ENCODE measurements at regions not wholly inside any gene's neighbourhood (a gene's known extent, or its start where the extent isn't known, plus 50 kb on each side); places are given as distances from the start of the nearest gene placed in this dataset.

GRCh38 chrX:11952176-11952720 is 186.0 kb upstream of the FRMPD4 start:
- DNase-seq = no peak

DNA sequence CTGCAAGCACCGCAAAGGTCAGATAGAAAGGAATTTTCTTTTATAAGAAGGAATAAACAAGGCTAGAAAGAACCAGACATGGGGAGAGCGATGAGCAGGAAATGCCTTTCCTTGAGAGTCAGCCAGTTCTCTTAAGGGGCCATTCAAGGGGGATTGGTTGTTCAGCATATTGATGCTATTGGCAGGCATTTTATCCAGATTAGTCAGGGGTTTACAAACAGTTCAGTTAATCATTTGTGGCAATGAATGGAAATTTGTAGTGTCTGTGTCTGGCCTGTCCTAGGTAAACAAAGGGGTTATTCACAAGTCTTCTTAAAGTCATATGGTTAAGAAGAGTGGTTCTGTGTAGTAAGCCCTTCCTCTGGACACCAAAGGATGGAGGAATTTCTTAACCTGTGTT is 184.7 kb upstream of the FRMPD4 start:
- DNase-seq = no peak

GRCh38 chrX:11954176-11954575 is 184.1 kb upstream of the FRMPD4 start:
- DNase-seq = no peak

DNA sequence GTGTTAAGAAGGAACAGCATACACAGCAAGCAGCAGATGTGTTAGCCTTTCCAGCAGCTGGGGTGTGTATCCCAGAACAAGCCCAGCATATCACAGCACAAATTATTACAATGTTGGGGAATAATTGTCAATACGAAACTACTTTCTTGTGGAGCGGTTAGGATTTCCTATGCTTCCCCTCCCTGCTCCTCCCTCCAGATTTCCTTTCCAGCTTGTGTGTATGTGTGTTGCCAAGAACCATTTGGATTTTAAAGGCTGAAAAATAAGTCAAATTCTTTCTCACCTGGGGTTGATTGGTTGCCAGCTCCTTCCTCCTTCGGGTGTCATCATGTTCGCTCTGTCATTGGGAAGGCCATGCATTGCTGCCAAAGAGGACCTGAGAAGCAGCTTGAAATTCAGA is 178.2 kb upstream of the FRMPD4 start:
- DNase-seq = no peak

GRCh38 chrX:11965436-11965835 is 172.8 kb upstream of the FRMPD4 start:
- no peak for DNase-seq

GRCh38 chrX:11967986-11968869 is 170.0 kb upstream of the FRMPD4 start:
- no peak for DNase-seq

GRCh38 chrX:11968991-11969390 is 169.3 kb upstream of the FRMPD4 start:
- no peak for DNase-seq

DNA sequence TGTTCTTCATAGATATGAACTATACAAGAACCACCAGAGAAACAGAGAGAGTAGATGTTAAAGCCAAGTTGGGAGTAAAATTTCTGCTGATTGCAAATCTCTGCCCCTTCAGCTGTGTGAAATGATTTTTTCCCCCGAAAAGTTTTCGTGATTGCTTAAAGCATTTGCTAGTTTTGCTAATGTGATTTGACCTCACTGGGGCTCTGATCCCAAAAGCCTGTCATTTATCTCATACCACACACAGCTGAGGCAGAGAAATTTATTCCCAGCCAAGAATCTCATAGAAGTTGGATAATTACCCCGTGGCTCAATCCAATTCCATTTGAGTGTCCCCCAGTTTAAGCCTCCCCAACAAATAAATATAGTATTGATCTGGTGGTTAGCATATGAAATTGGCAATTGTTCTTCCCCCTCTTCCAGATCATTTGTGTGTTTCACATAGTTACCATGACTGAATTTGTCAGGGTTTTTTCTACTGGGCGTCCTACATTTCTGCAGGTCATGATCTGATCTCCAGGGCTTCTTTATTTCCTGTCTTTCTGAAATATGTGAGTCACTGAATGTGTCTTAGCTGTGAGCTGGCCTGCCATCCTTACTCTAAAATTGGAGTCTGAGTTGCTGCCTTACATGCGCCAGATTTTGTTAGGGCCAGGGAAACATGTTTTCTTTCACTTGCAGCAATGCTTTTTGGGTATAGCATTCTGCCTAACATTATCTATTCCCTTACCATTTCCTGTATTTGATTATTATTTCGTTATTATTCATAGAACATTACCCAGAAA is 167.5 kb upstream of the FRMPD4 start:
- no peak for DNase-seq

DNA sequence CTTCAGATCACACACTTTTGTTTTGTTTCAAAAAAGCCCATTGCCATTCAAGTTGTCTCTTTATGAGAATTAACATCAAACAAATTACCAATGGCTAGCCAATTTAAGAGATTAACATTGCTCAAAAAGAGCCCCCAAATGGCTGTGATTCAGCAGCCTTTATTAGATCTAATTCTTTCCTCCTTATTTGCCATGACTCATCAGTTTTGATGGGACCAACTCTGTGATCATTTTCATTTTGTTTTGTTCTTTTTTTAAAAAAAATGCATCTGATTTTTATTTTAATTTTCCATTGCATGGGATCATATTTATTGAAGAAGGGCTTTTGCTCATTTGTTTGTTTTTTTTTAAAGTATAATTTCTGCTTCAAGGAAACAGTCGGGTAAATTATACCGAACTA is 161.6 kb upstream of the FRMPD4 start:
- DNase-seq = no peak

DNA sequence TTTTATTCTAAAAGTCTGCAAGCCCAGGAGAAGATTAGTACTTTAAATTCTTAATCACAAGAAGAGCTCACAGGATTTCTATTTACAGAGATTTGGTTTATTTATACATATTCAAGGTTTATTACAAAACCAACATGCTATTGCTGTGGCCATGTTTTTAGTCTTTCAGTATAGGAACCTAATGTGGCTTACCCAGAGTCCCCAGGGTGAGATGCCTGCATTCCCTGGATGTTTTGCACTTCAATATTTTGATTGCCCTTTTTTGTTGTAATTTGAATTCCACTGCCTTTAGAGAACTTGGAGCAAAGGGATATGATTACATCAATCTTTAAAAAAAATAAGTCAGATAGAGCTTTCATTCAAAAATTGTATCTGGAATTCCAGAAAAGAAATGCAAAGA is 146.0 kb upstream of the FRMPD4 start:
- DNase-seq = no peak

GRCh38 chrX:11995146-11995545 is 143.1 kb upstream of the FRMPD4 start:
- DNase-seq = no peak

DNA sequence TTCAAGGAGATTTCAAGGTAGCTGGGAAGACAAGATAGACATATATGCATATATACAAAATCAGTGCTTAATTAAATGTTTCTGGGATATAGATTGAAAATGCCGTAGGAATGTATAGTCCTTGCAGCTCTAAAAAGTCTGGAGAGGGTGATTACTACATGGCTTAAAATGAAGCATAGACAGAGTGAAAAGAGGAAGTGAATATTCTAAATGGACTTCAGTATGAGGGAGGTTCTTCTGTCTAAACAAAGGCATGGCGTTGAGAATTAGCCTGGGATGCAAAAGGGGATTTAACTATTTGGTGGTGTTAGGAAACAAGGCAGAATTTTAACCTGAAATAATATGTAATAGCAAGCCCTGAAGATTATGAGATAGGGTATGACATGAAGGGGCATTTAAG is 141.5 kb upstream of the FRMPD4 start:
- DNase-seq = no peak

DNA sequence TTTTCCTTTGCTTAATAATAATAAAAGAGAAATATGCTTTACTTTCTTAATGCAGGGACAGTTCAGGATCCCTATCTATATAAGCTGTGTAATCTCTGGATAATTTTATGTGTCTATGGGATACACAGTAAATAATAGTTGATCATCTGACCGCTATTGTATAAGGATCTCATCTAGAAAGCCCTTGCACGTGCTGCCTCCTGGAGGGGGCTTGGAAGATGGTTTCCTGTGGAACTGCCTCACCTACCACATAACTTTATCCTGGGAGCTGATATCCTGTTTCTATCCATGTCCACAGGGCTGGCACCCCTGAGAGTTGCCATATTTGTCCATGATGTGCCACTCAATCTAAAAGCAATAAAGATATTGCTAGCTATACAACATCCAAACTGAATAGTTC is 139.3 kb upstream of the FRMPD4 start:
- DNase-seq = no peak

GRCh38 chrX:12002876-12003275 is 135.4 kb upstream of the FRMPD4 start:
- no peak for DNase-seq

DNA sequence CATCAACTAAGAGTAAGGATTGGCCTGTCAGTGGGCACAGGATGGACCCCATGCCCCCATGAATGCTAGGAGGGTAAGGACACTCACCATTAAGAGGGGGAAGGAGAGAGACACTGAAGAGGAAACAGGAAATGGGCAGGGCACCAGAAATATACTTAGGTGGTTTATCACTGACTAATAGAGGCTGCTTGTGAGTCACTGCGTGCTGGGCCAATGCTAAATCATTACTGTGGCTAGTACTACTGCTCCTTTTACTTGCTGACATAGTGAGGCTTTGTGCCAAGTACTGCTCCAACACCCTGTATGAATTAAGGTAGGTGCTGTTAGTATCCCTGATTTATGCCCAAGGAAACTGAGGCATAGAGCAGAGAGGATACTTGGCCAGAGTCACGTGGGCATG is 130.4 kb upstream of the FRMPD4 start:
- DNase-seq = no peak

GRCh38 chrX:12010436-12010835 is 127.8 kb upstream of the FRMPD4 start:
- no peak for DNase-seq

- DNase-seq = no peak
Measured at GRCh38 chrX:12011075-12011474, 127.2 kb upstream of the FRMPD4 start.

DNA sequence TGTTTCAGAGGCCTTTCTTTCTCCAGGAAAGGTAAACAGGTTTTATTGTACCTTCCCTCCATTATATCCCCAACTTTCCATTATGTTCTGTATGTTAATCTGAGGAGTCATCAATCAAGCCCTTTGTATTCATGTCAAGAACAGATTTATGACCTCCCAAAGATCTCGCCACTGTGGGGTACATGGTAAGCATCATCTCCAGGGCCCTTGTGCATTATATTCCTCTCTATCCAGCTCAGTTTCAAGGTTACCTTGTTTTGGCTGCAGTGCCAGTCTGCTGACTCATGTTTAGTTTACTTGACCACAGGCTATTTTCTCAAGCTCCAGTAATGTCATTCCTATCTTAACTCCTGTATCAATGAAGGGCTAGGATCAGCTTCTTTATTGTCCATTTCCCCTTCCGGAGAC is 125.1 kb upstream of the FRMPD4 start:
- DNase-seq = no peak

DNA sequence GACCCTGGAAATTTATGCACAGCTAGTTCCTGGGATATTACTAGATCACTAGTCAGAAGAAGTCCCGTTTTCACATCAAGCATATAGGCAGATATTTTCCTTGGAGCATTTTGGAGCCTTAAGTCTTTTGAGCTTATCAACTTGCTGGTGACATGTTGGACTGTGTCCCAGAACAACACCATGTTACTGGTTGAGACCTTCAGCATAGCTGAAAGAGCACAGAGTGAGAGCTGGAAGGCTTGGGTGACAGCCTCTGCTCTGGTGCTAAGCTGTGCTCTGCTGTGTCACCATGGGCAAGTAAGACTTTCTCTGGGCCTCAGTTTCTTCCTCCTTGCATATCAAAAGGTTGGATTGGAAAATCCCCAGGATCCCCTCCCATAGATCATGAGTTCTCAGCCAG is 116.6 kb upstream of the FRMPD4 start:
- no peak for DNase-seq

GRCh38 chrX:12026481-12026880 is 111.8 kb upstream of the FRMPD4 start:
- DNase-seq = no peak

DNA sequence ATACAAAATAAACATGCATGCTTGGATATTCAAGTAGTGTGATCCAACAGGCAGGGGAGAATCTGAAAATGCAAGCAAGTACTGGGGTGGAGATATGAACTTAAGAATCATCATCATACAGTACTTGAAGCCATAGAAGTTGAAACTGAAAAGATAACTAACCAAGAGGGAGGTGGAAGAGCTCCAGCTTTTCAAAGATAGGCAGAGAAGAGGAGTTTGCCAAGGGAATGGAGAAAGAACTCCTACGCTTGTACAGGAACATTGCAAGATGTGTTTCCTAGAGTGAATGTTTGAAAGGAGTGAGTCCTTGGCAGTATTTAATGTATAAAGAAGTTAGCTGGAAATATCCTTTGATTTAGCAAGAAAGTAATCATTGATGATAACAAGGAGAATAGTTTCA is 106.2 kb upstream of the FRMPD4 start:
- no peak for DNase-seq

DNA sequence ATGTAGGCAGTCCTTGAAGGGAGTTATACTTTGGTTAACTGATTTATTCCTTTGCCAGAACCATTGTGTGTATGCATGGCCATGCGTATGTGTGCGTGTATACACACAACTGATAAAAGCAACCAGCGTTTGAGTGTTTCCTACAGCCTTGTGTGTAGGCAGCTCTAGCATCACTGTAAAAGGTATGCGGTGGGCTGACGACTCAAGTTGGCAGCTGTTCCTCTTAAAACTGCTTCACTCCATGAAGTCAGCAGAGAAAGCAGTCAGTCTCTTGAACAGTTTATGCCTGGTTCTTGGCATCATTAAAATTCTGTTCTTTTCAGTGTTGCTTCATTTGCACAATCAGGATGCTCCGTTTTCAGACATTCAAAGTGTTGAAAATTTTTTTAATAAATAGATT is 103.5 kb upstream of the FRMPD4 start:
- no peak for DNase-seq

- DNase-seq = no peak
Measured at GRCh38 chrX:12042615-12043014, 95.7 kb upstream of the FRMPD4 start.
